Stomach (tissue), 4 donors: ENCODE measurements at regions not wholly inside any gene's neighbourhood (a gene's known extent, or its start where the extent isn't known, plus 50 kb on each side); places are given as distances from the start of the nearest gene placed in this dataset.

ENCODE experiments used
- CTCF ChIP-seq, 7 experiments: fragments of 450-650 bp in 4 of 7; fragments of 200-600 bp in 3 of 7; sonication (generic) in 3 of 7; IDR thresholded peaks; one replicate each; pipeline ENCODE4 v1.5.1; 2016 to 2019; ENCODE audit warnings: antibody characterized with exemption in 7 of 7, control low read depth in 2 of 7, mild to moderate bottlenecking in 1 of 7
- EP300 ChIP-seq: sonication (generic); formaldehyde crosslinking; IDR thresholded peaks from one replicate; pipeline ENCODE4 v1.6.1; 2017; ENCODE audit warnings: antibody characterized with exemption
- POLR2A ChIP-seq, 4 donors: fragments of 450-650 bp; IDR thresholded peaks; one replicate each; pipeline ENCODE4 v1.6.1; 2016; ENCODE audit warnings: antibody characterized with exemption in 4 of 4, control low read depth in 2 of 4, mild to moderate bottlenecking in 1 of 4, moderate library complexity in 1 of 4
- POLR2AphosphoS5 ChIP-seq, 3 donors: sonication (generic); formaldehyde crosslinking; IDR thresholded peaks; one replicate each; pipeline ENCODE4 v1.6.1; 2016; ENCODE audit warnings: antibody characterized with exemption in 3 of 3

GRCh38 chr2:13574831-13575230 is 858.1 kb downstream of the TRIB2 start:
- TF ChIP-seq CTCF (IDR thresholded peaks at IDR 0.05) (no peak), EP300 (no peak), POLR2A (IDR thresholded peaks at IDR 0.05) (no peak), POLR2AphosphoS5 (IDR thresholded peaks at IDR 0.05) (no peak)
